Lung (tissue), 11 donors: ENCODE measurements at regions not wholly inside any gene's neighbourhood (a gene's known extent, or its start where the extent isn't known, plus 50 kb on each side); places are given as distances from the start of the nearest gene placed in this dataset.

Experiments used
- ATAC-seq: fragments of 200-7000 bp; cut with Tn5 transposase; one replicate; pipeline ENCODE4 v1.9.1; 2020; ENCODE audit warnings: moderate number of reproducible peaks; ENCODE audit not compliant: insufficient read depth, low FRiP score
- DNase-seq, 3 donors: peaks; one replicate each; pipeline ENCODE4 v3.0.0-alpha.2; 2013 to 2017
- H3K27ac ChIP-seq, 2 donors: one replicate each; pipeline ENCODE4 v1.5.1; 2013; ENCODE audit warnings: mild to moderate bottlenecking in 2 of 2, moderate library complexity in 2 of 2, control low read depth in 1 of 2, inconsistent platforms in 1 of 2, low read depth in 1 of 2, low read length in 1 of 2
- H3K27me3 ChIP-seq, 3 donors: one replicate each; pipeline ENCODE4 v1.5.1; 2013; ENCODE audit warnings: low read length in 2 of 3; ENCODE audit not compliant: control insufficient read depth in 3 of 3, insufficient read depth in 3 of 3
- H3K36me3 ChIP-seq, 4 donors: one replicate each; pipeline ENCODE4 v1.5.1; 2013; ENCODE audit warnings: low read length in 4 of 4, mild to moderate bottlenecking in 1 of 4, moderate library complexity in 1 of 4; ENCODE audit not compliant: control insufficient read depth in 4 of 4, insufficient read depth in 4 of 4
- H3K4me1 ChIP-seq, 5 donors: one replicate each; pipeline ENCODE4 v1.5.1; 2013; ENCODE audit warnings: low read length in 5 of 5, mild to moderate bottlenecking in 2 of 5, moderate library complexity in 1 of 5; ENCODE audit not compliant: control insufficient read depth in 5 of 5, insufficient read depth in 5 of 5
- H3K4me3 ChIP-seq: one replicate; pipeline ENCODE4 v1.5.1; 2013; ENCODE audit warnings: mild to moderate bottlenecking, control low read depth, moderate library complexity
- H3K9ac ChIP-seq, 2 donors: one replicate each; pipeline ENCODE4 v1.5.1; 2013; ENCODE audit warnings: low read length in 2 of 2, control low read depth in 1 of 2; ENCODE audit not compliant: insufficient read depth in 1 of 2
- H3K9me3 ChIP-seq, 4 donors: one replicate each; pipeline ENCODE4 v1.5.1; 2013; ENCODE audit warnings: low read length in 3 of 4, mild to moderate bottlenecking in 1 of 4, moderate library complexity in 1 of 4; ENCODE audit not compliant: control insufficient read depth in 4 of 4, insufficient read depth in 3 of 4
- CTCF ChIP-seq: IDR thresholded peaks from 2 replicates; pipeline ENCODE4 v1.5.1; 2012; ENCODE audit warnings: mild to moderate bottlenecking; ENCODE audit errors: control extremely low read depth, extremely low read depth
- WGBS, 2 donors: extraction: QIAGEN DNeasy Blood & Tissue Kit; methylation state at CpG; one replicate each; pipeline ENCODE4 v1.1.7; 2013; 5-methylcytosine and 5-hydroxymethylcytosine counted together
- donor health status: control.
- donor health status: control.
- donor health status: Bipolar disorder and iron deficiency.
- donor health status: healthy.
- donor health status: DM: yes; HTN: yes; CAD: no.

GRCh38 chr16:72371307-72372086 lies 199.5 kb upstream of the PMFBP1 start:
- Histone ChIP-seq H3K4me1 (no peaks in the 10 kb centered on the region), H3K36me3 (no peaks in the 10 kb centered on the region), H3K27me3 (no peaks in the 10 kb centered on the region), H3K4me3 (no peak overlapping the region), H3K9me3 (peaks cover 0 to 5% (median 0%) of the 10 kb centered on the region in 4 donors), H3K27ac (no peak overlapping the region), H3K9ac (no peak overlapping the region)
- DNase-seq (peak in 2 of 3 donors; percentile 3 to 33), ATAC-seq (peak; percentile 72)
- TF ChIP-seq CTCF, result no peak
- WGBS, 2 donors, result 47 to 58% methylated on average over 10 of the region's 10 CpGs

GRCh38 chr16:72369274-72369673 lies 197.3 kb upstream of the PMFBP1 start:
- no peak for TF ChIP-seq CTCF
- no peaks in the 10 kb centered on the region for H3K27me3 ChIP-seq
- 83 to 88% methylated on average over 1 of the region's 1 CpG for WGBS, 2 donors
- H3K4me3 ChIP-seq, result no peak overlapping the region
- no peaks in the 10 kb centered on the region for H3K36me3 ChIP-seq
- H3K4me1 ChIP-seq, result no peaks in the 10 kb centered on the region
- DNase-seq (no peak), ATAC-seq (no peak)
- no peak overlapping the region for H3K27ac ChIP-seq
- H3K9me3 ChIP-seq, result peaks cover 0 to 8% (median 0%) of the 10 kb centered on the region in 4 donors
- H3K9ac ChIP-seq, result no peak overlapping the region

GRCh38 chr16:72367851-72368250 lies 195.9 kb upstream of the PMFBP1 start:
- Histone ChIP-seq H3K9ac (no peak overlapping the region), H3K4me3 (no peak overlapping the region), H3K9me3 (peaks cover 0 to 8% (median 0%) of the 10 kb centered on the region in 4 donors), H3K27me3 (no peaks in the 10 kb centered on the region), H3K4me1 (no peaks in the 10 kb centered on the region), H3K27ac (no peak overlapping the region), H3K36me3 (no peaks in the 10 kb centered on the region)
- no peak for DNase-seq
- no peak for TF ChIP-seq CTCF
- ATAC-seq, result no peak
